Panc1 (cell line): ENCODE measurements at regions not wholly inside any gene's neighbourhood (a gene's known extent, or its start where the extent isn't known, plus 50 kb on each side); places are given as distances from the start of the nearest gene placed in this dataset.

Source experiments
- CTCF ChIP-seq: fragments of 450-650 bp; IDR thresholded peaks from 2 replicates; pipeline ENCODE4 v1.5.1; 2017; ENCODE audit warnings: mild to moderate bottlenecking
- POLR2AphosphoS5 ChIP-seq: IDR thresholded peaks from 2 replicates; pipeline ENCODE4 v1.6.1; 2012; ENCODE audit warnings: mild to moderate bottlenecking, low read depth, low read length, moderate library complexity
- REST ChIP-seq, 2 experiments: IDR thresholded peaks; 2 replicates each; pipeline ENCODE4 v1.6.1; 2011 to 2012; ENCODE audit warnings: low read depth in 2 of 2, control low read depth in 1 of 2, low read length in 1 of 2, mild to moderate bottlenecking in 1 of 2, moderate library complexity in 1 of 2; ENCODE audit not compliant: insufficient read depth in 1 of 2

GRCh38 chr1:172717722-172718465 is 59.0 kb downstream of the FASLG start:
- no peak for TF ChIP-seq CTCF
- no peak for TF ChIP-seq REST (IDR thresholded peaks at IDR 0.05; ENCODE audit: insufficient read depth in 1 of 2, low read depth in 2 of 2, low read length in 1 of 2)
- TF ChIP-seq POLR2AphosphoS5, result no peak
